ENCODE measurements at regions not wholly inside any gene's neighbourhood (a gene's known extent, or its start where the extent isn't known, plus 50 kb on each side); places are given as distances from the start of the nearest gene placed in this dataset.

DNA sequence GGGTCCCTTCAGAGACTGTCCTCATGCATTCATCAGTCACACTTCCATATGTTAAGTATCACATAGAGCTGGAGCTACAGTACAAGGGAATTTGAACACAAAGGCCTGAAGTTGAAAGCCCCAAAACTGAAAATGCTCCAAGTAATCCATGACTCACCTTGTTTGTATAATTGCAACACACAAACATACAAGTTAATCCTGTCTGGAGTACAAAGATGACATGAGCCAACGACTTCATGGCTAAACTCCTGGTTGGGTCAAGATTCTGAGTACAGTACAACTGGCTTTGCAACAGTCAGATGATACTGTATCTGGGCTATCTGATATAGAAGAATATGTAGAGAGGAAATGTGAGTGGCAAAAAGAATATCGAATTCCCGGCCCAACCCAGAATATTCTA is 73.1 kb upstream of the AASS start:
- Histone ChIP-seq H2AFZ (ENCODE audit: low read depth) (no peak overlapping the region), H3K4me1 (ENCODE audit: low read depth, poor library complexity, severe bottlenecking) (peaks cover 24% of the 10 kb centered on the region), H3K27me3 (ENCODE audit: insufficient read depth, low read depth) (no peaks in the 10 kb centered on the region), H4K20me1 (ENCODE audit: insufficient read depth) (no peaks in the 10 kb centered on the region), H3K79me2 (ENCODE audit: insufficient read depth, low read depth) (no peaks in the 10 kb centered on the region), H3K27ac (no peak overlapping the region), H3K36me3 (ENCODE audit: insufficient read depth) (no peaks in the 10 kb centered on the region), H3K9ac (no peak overlapping the region), H3K4me3 (IDR thresholded peaks at IDR 0.05; ENCODE audit: insufficient read depth, low read depth, low read length) (no peak overlapping the region), H3K4me2 (no peak overlapping the region)
- TF ChIP-seq, protein P1, sequence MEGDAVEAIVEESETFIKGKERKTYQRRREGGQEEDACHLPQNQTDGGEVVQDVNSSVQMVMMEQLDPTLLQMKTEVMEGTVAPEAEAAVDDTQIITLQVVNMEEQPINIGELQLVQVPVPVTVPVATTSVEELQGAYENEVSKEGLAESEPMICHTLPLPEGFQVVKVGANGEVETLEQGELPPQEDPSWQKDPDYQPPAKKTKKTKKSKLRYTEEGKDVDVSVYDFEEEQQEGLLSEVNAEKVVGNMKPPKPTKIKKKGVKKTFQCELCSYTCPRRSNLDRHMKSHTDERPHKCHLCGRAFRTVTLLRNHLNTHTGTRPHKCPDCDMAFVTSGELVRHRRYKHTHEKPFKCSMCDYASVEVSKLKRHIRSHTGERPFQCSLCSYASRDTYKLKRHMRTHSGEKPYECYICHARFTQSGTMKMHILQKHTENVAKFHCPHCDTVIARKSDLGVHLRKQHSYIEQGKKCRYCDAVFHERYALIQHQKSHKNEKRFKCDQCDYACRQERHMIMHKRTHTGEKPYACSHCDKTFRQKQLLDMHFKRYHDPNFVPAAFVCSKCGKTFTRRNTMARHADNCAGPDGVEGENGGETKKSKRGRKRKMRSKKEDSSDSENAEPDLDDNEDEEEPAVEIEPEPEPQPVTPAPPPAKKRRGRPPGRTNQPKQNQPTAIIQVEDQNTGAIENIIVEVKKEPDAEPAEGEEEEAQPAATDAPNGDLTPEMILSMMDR (conservative IDR thresholded peaks at IDR 0.05; ENCODE audit: low read depth, low read length): no peak

DNA sequence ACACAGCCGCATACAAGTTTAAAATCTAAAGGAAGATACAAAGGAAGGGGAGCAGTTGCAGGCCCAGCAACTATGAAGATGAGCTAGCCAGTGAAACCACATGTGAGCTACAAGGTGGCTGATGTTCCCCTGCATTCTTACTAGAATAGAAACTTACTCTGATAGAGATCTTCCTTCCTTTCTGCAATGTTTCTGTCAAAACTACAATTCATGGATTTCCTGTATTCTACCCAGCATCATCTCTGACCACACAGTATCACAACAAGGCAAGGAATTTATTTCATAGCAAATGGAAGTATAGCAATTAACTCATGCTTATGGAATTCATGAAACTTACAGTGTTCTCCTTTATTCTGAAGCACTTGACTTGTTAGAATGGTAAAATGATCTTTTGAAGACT is 68.7 kb upstream of the AASS start:
- no peak overlapping the region for H3K27ac ChIP-seq

DNA sequence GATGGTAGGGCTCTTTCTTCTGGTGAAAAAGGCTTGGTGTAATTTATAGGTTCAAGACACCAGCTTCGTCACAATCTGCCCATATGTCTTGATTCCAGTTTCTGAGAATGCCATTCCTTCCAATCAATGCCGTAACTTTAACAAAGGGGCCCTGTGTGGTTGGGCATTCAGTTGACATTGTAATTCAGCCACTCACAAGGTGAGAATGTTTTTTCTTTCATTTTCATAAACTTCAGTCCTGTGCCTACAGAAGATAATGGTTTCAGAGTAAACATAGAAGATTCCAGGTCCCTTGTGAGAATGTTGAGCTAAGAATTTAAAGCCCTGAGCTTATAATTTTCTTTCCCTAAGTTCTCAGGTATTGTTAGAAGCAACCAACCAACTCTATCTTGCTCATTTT is 67.3 kb upstream of the AASS start:
- H3K27me3 ChIP-seq (ENCODE audit: insufficient read depth, low read depth): no peaks in the 10 kb centered on the region
- no peaks in the 10 kb centered on the region for H3K79me2 ChIP-seq (ENCODE audit: insufficient read depth, low read depth)
- no peak overlapping the region for H3K4me3 ChIP-seq (IDR thresholded peaks at IDR 0.05; ENCODE audit: insufficient read depth, low read depth, low read length)
- no peak overlapping the region for H3K27ac ChIP-seq
- H3K36me3 ChIP-seq (ENCODE audit: insufficient read depth): no peaks in the 10 kb centered on the region
- H3K4me2 ChIP-seq: no peak overlapping the region
- peaks cover 18% of the 10 kb centered on the region for H3K4me1 ChIP-seq (ENCODE audit: low read depth, poor library complexity, severe bottlenecking)
- 0 out of 2 replicates have a peak overlapping the region, but pooled peaks have one; percentile 1 for H2AFZ ChIP-seq (ENCODE audit: low read depth)
- H4K20me1 ChIP-seq (ENCODE audit: insufficient read depth): no peaks in the 10 kb centered on the region
- TF ChIP-seq, protein P1 (conservative IDR thresholded peaks at IDR 0.05; ENCODE audit: low read depth, low read length): no peak
- no peak overlapping the region for H3K9ac ChIP-seq

More for the DNA sequence above, 68.7 kb upstream of the AASS start:
- H3K79me2 ChIP-seq (ENCODE audit: insufficient read depth, low read depth): no peaks in the 10 kb centered on the region
- H3K27me3 ChIP-seq (ENCODE audit: insufficient read depth, low read depth): no peaks in the 10 kb centered on the region
- peaks cover 18% of the 10 kb centered on the region for H3K4me1 ChIP-seq (ENCODE audit: low read depth, poor library complexity, severe bottlenecking)
- TF ChIP-seq, protein P1 (conservative IDR thresholded peaks at IDR 0.05; ENCODE audit: low read depth, low read length): no peak
- H2AFZ ChIP-seq (ENCODE audit: low read depth): no peak overlapping the region
- H3K9ac ChIP-seq: no peak overlapping the region
- no peak overlapping the region for H3K4me2 ChIP-seq
- no peaks in the 10 kb centered on the region for H3K36me3 ChIP-seq (ENCODE audit: insufficient read depth)
- H4K20me1 ChIP-seq (ENCODE audit: insufficient read depth): no peaks in the 10 kb centered on the region
- no peak overlapping the region for H3K4me3 ChIP-seq (IDR thresholded peaks at IDR 0.05; ENCODE audit: insufficient read depth, low read depth, low read length)

GRCh38 chr7:122206985-122207384 is 62.9 kb upstream of the AASS start:
- H3K4me2 ChIP-seq: no peak overlapping the region
- H3K36me3 ChIP-seq (ENCODE audit: insufficient read depth): no peaks in the 10 kb centered on the region
- no peak overlapping the region for H3K9ac ChIP-seq
- H3K4me1 ChIP-seq (ENCODE audit: low read depth, poor library complexity, severe bottlenecking): peaks cover 12% of the 10 kb centered on the region
- no peak overlapping the region for H3K27ac ChIP-seq
- TF ChIP-seq, protein P1 (conservative IDR thresholded peaks at IDR 0.05; ENCODE audit: low read depth, low read length): no peak
- H3K79me2 ChIP-seq (ENCODE audit: insufficient read depth, low read depth): no peaks in the 10 kb centered on the region
- no peak overlapping the region for H3K4me3 ChIP-seq (IDR thresholded peaks at IDR 0.05; ENCODE audit: insufficient read depth, low read depth, low read length)
- H2AFZ ChIP-seq (ENCODE audit: low read depth): no peak overlapping the region
- H3K27me3 ChIP-seq (ENCODE audit: insufficient read depth, low read depth): no peaks in the 10 kb centered on the region
- H4K20me1 ChIP-seq (ENCODE audit: insufficient read depth): no peaks in the 10 kb centered on the region

All from KMS-11 (cell line).